HCT116 (cell line): ENCODE measurements at regions not wholly inside any gene's neighbourhood (a gene's known extent, or its start where the extent isn't known, plus 50 kb on each side); places are given as distances from the start of the nearest gene placed in this dataset.

Source experiments
- ATAC-seq: fragments of 200-7000 bp; cut with Tn5 transposase; 2 replicates; pipeline ENCODE4 v1.9.1; 2020; ENCODE audit warnings: mild to moderate bottlenecking, moderate library complexity
- BruUV-seq: library from RNA; stranded (reverse); fragments of 400-500 nt; replicated peaks from 2 replicates; lab custom pipeline; 2021; lab: Mats Ljungman, UMichigan
- CTCF ChIA-PET: fragments of 300-600 bp; sonication (Branson Sonifier 250); formaldehyde crosslinking; loops from one replicate; lab custom pipeline; 2021; ENCODE audit warnings: antibody characterized with exemption; lab: Charles Lee
- POLR2A ChIA-PET: fragments of 300-600, 350-600 bp; sonication (Branson Sonifier 250); formaldehyde crosslinking; loops from one replicate; lab custom pipeline; 2021; ENCODE audit warnings: antibody characterized with exemption; lab: Charles Lee
- RAD21 ChIA-PET, 2 experiments: fragments of 300-600 bp; sonication (Branson Sonifier 250); formaldehyde crosslinking; loops; one replicate each; lab custom pipeline; 2023; ENCODE audit warnings: low total read pairs in 2 of 2; ENCODE audit not compliant: uncharacterized antibody in 2 of 2, unreplicated experiment in 2 of 2, low non-redundant PET in 1 of 2; lab: Charles Lee
- DNase-seq: peaks from one replicate; pipeline ENCODE4 v3.0.0-alpha.2; 2010; ENCODE audit warnings: low read depth, low spot score
- H2AFZ ChIP-seq: fragments of 200-600 bp; shearing (Covaris generic), sonication (generic); 2 replicates; pipeline ENCODE4 v1.6.1; 2017; ENCODE audit warnings: low read depth, mixed run types, mixed read lengths, antibody characterized with exemption, low read length; ENCODE audit not compliant: poor library complexity, severe bottlenecking
- H3K27ac ChIP-seq: 2 replicates; pipeline ENCODE4 v1.5.1; 2012; ENCODE audit warnings: low read depth, low read length
- H3K27me3 ChIP-seq: fragments of 200-600 bp; sonication (generic); 2 replicates; pipeline ENCODE4 v1.6.1; 2016; ENCODE audit warnings: mixed run types, low read length, mixed read lengths; ENCODE audit not compliant: insufficient read depth
- H3K36me3 ChIP-seq, 2 experiments: fragments of 200-500 bp in 1 of 2; fragments of 200-600 bp in 1 of 2; sonication (Bioruptor generic) in 1 of 2; sonication (generic) in 1 of 2; 2 replicates each; pipeline versions ENCODE4 v1.5.1 to v1.6.1; 2014 to 2016; ENCODE audit warnings: low read length in 2 of 2, inconsistent platforms in 1 of 2, mixed read lengths in 1 of 2, mixed run types in 1 of 2; ENCODE audit not compliant: insufficient read depth in 2 of 2, control insufficient read depth in 1 of 2
- H3K4me1 ChIP-seq, 2 experiments: fragments of 200-600 bp in 1 of 2; sonication (generic) in 1 of 2; 2 replicates each; pipeline versions ENCODE4 v1.5.1 to v1.6.1; 2012 to 2017; ENCODE audit warnings: low read length in 2 of 2, inconsistent platforms in 1 of 2, mild to moderate bottlenecking in 1 of 2, mixed read lengths in 1 of 2, mixed run types in 1 of 2, moderate library complexity in 1 of 2; ENCODE audit not compliant: insufficient read depth in 2 of 2, control insufficient read depth in 1 of 2
- H3K4me2 ChIP-seq: fragments of 200-600 bp; sonication (generic); 2 replicates; pipeline ENCODE4 v1.6.1; 2017; ENCODE audit warnings: mixed run types, low read length, mixed read lengths
- H3K4me3 ChIP-seq, 2 experiments: fragments of 200-600 bp in 1 of 2; sonication (generic) in 1 of 2; replicated peaks in 1 of 2; 2 replicates each; pipeline ENCODE4 v1.5.1; 2011 to 2016; ENCODE audit warnings: low read length in 2 of 2, control low read depth in 1 of 2, low read depth in 1 of 2, mild to moderate bottlenecking in 1 of 2, mixed read lengths in 1 of 2, mixed run types in 1 of 2
- H3K79me2 ChIP-seq: fragments of 200-600 bp; sonication (generic); 2 replicates; pipeline ENCODE4 v1.6.1; 2017; ENCODE audit warnings: mild to moderate bottlenecking, mixed run types, low read length, moderate library complexity, mixed read lengths; ENCODE audit not compliant: insufficient read depth
- H3K9ac ChIP-seq: fragments of 200-600 bp; sonication (generic); 2 replicates; pipeline ENCODE4 v1.6.1; 2016; ENCODE audit warnings: low read length, mixed read lengths
- H3K9me2 ChIP-seq: fragments of 200-600 bp; sonication (generic), shearing (Covaris generic); 2 replicates; pipeline ENCODE4 v1.6.1; 2017; ENCODE audit warnings: mixed run types, mild to moderate bottlenecking, moderate library complexity; ENCODE audit not compliant: insufficient read depth
- H3K9me3 ChIP-seq, 2 experiments: fragments of 200-500 bp in 1 of 2; fragments of 200-600 bp in 1 of 2; sonication (Bioruptor generic) in 1 of 2; sonication (generic) in 1 of 2; 2 replicates each; pipeline ENCODE4 v1.6.1; 2014 to 2017; ENCODE audit warnings: low read length in 2 of 2, mixed read lengths in 2 of 2, inconsistent platforms in 1 of 2, low read depth in 1 of 2, mild to moderate bottlenecking in 1 of 2, mixed run types in 1 of 2, moderate library complexity in 1 of 2; ENCODE audit not compliant: control insufficient read depth in 1 of 2, insufficient read depth in 1 of 2
- H4K20me1 ChIP-seq: fragments of 200-600 bp; sonication (generic), shearing (Covaris generic); 2 replicates; pipeline ENCODE4 v1.6.1; 2017; ENCODE audit warnings: mixed run types, mild to moderate bottlenecking, moderate library complexity; ENCODE audit not compliant: insufficient read depth
- CEBPB ChIP-seq: IDR thresholded peaks from 2 replicates; pipeline ENCODE4 v1.6.1; 2012; ENCODE audit warnings: low read depth
- EZH2 ChIP-seq: fragments of 200-600 bp; sonication (generic); IDR thresholded peaks from 2 replicates; pipeline ENCODE4 v1.6.1; 2017; ENCODE audit warnings: antibody characterized with exemption, mixed run types
- EZH2phosphoT487 ChIP-seq: fragments of 200-600 bp; IDR thresholded peaks from 2 replicates; pipeline ENCODE4 v1.6.1; 2018; ENCODE audit warnings: antibody characterized with exemption, borderline replicate concordance
- FOSL1 ChIP-seq: IDR thresholded peaks from 2 replicates; pipeline ENCODE4 v1.6.1; 2012; ENCODE audit warnings: low read depth
- JUND ChIP-seq: IDR thresholded peaks from 2 replicates; pipeline ENCODE4 v1.6.1; 2012
- POLR2A ChIP-seq: IDR thresholded peaks from 2 replicates; pipeline ENCODE4 v1.7.0; 2011; ENCODE audit warnings: borderline replicate concordance; ENCODE audit not compliant: insufficient read depth, insufficient read length; ENCODE audit errors: extremely low read depth
- POLR2AphosphoS5 ChIP-seq: IDR thresholded peaks from 2 replicates; pipeline ENCODE4 v1.6.1; 2011; ENCODE audit warnings: mild to moderate bottlenecking, low read depth, low read length, moderate library complexity
- RAD21 ChIP-seq: IDR thresholded peaks from 2 replicates; pipeline ENCODE4 v1.6.1; 2012; ENCODE audit warnings: low read depth, mild to moderate bottlenecking
- SIN3A ChIP-seq: IDR thresholded peaks from 2 replicates; pipeline ENCODE4 v1.6.1; 2012; ENCODE audit warnings: low read depth
- SP1 ChIP-seq: IDR thresholded peaks from 2 replicates; pipeline ENCODE4 v1.6.1; 2012; ENCODE audit warnings: low read depth
- SRF ChIP-seq: IDR thresholded peaks from 2 replicates; pipeline ENCODE4 v1.6.1; 2012; ENCODE audit warnings: low read depth
- TCF7L2 ChIP-seq: IDR thresholded peaks from 2 replicates; pipeline ENCODE4 v1.7.0; 2011; ENCODE audit warnings: borderline replicate concordance, inconsistent platforms; ENCODE audit not compliant: insufficient read depth, insufficient read length; ENCODE audit errors: extremely low read depth
- YY1 ChIP-seq: IDR thresholded peaks from 2 replicates; pipeline ENCODE4 v1.6.1; 2011; ENCODE audit warnings: low read length, low read depth, moderate library complexity, mild to moderate bottlenecking; ENCODE audit not compliant: insufficient replicate concordance; ENCODE audit errors: extremely low read depth
- ZFX ChIP-seq: fragments of 450-650 bp; IDR thresholded peaks from 2 replicates; pipeline ENCODE4 v1.6.1; 2017
- ZNF274 ChIP-seq: fragments of 200-500 bp; sonication (Bioruptor generic); IDR thresholded peaks from 2 replicates; pipeline ENCODE4 v1.6.1; 2014; ENCODE audit warnings: mild to moderate bottlenecking, low read depth, low read length, inconsistent platforms
- intact Hi-C: fragments of 100-400 bp; cut with micrococcal nuclease; formaldehyde crosslinking; loops from 2 replicates; pipeline ENCODE4 v1.10.0; 2022
- TF ChIP-seq, protein P1 (sequence below), 3 experiments: fragments of 200-600 bp in 1 of 3; sonication (generic) in 1 of 3; IDR thresholded peaks in 2 of 3; conservative IDR thresholded peaks in 1 of 3; 2 replicates each; pipeline ENCODE4 v1.5.1; 2012 to 2017; ENCODE audit warnings: low read depth in 2 of 3, low read length in 2 of 3, antibody characterized with exemption in 1 of 3, borderline replicate concordance in 1 of 3, control low read depth in 1 of 3, mild to moderate bottlenecking in 1 of 3, mixed read lengths in 1 of 3, mixed run types in 1 of 3, moderate library complexity in 1 of 3; ENCODE audit not compliant: insufficient read depth in 1 of 3
- TF ChIP-seq, protein P2 (sequence below): IDR thresholded peaks from 2 replicates; pipeline ENCODE4 v1.6.1; 2011; ENCODE audit warnings: mild to moderate bottlenecking, low read length, moderate library complexity; ENCODE audit not compliant: insufficient replicate concordance; ENCODE audit errors: extremely low read depth
- TF ChIP-seq, protein P3 (sequence below): IDR thresholded peaks from 2 replicates; pipeline ENCODE4 v1.6.1; 2012; ENCODE audit warnings: low read depth
- TF ChIP-seq, protein P4 (sequence below): IDR thresholded peaks from 2 replicates; pipeline ENCODE4 v1.6.1; 2012

DNA sequence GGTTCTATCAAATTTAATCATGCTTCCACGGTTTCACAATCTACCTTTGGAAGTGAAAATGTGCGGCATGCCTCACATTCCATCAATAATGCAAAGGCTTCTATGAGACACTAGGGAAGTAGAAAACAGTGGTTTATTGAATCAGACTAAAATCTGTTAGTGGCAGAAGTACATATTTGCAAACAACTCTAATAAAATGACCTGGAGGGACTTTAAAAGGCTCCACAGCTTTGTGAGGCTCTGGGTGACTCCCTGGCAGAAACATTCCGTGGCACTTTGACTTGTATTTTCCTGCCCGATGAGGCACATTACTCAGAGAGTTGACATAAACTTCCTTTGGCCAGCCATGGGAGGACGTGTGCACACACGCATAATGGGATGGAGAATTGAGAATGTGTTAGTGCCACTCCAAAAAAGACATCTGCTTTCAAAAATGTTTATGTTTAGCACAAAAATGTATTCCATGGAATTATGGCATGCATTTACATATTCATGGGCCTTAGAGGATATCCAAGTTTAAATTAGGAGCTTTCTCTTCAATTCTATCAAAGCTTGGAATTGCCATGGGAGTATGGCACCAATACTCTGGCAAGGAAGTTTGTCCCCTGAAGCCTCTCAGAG lies 60.0 kb upstream of the SSX2IP start:
- H2AFZ ChIP-seq: no peak overlapping the region
- POLR2A ChIA-PET: no interaction called here
- RAD21 ChIA-PET: no interaction called here

More for the DNA sequence above, 60.0 kb upstream of the SSX2IP start:
- no peak overlapping the region for H3K27ac ChIP-seq
- CTCF ChIA-PET: interaction anchor here (1.4 kb wide), 1 partner anchor 26 kb away, joined by 3 read pairs; no protein-coding TSS in a partner anchor
- H3K27me3 ChIP-seq: no peaks in the 10 kb centered on the region
- no TSS peak for BruUV-seq
- H3K4me1 ChIP-seq: 0 out of 4 replicates have a peak, but pooled peaks cover 0 to 4% of the 10 kb centered on the region in 2 experiments
- TF ChIP-seq, protein P1, sequence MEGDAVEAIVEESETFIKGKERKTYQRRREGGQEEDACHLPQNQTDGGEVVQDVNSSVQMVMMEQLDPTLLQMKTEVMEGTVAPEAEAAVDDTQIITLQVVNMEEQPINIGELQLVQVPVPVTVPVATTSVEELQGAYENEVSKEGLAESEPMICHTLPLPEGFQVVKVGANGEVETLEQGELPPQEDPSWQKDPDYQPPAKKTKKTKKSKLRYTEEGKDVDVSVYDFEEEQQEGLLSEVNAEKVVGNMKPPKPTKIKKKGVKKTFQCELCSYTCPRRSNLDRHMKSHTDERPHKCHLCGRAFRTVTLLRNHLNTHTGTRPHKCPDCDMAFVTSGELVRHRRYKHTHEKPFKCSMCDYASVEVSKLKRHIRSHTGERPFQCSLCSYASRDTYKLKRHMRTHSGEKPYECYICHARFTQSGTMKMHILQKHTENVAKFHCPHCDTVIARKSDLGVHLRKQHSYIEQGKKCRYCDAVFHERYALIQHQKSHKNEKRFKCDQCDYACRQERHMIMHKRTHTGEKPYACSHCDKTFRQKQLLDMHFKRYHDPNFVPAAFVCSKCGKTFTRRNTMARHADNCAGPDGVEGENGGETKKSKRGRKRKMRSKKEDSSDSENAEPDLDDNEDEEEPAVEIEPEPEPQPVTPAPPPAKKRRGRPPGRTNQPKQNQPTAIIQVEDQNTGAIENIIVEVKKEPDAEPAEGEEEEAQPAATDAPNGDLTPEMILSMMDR (IDR thresholded peaks at IDR 0.05 in 2 of 3, conservative IDR thresholded peaks at IDR 0.05 in 1 of 3; ENCODE audit: borderline replicate concordance in 1 of 3, insufficient read depth in 1 of 3, low read depth in 2 of 3, low read length in 2 of 3): no peak
- TF ChIP-seq CEBPB: no peak
- no peak for TF ChIP-seq SRF
- TF ChIP-seq EZH2: no peak
- no peak for TF ChIP-seq ZNF274
- TF ChIP-seq ZFX: no peak
- TF ChIP-seq RAD21: no peak
- no peak for TF ChIP-seq POLR2AphosphoS5
- TF ChIP-seq SIN3A: no peak
- TF ChIP-seq, protein P2, sequence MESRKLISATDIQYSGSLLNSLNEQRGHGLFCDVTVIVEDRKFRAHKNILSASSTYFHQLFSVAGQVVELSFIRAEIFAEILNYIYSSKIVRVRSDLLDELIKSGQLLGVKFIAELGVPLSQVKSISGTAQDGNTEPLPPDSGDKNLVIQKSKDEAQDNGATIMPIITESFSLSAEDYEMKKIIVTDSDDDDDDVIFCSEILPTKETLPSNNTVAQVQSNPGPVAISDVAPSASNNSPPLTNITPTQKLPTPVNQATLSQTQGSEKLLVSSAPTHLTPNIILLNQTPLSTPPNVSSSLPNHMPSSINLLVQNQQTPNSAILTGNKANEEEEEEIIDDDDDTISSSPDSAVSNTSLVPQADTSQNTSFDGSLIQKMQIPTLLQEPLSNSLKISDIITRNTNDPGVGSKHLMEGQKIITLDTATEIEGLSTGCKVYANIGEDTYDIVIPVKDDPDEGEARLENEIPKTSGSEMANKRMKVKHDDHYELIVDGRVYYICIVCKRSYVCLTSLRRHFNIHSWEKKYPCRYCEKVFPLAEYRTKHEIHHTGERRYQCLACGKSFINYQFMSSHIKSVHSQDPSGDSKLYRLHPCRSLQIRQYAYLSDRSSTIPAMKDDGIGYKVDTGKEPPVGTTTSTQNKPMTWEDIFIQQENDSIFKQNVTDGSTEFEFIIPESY: no peak
- TF ChIP-seq, protein P3, sequence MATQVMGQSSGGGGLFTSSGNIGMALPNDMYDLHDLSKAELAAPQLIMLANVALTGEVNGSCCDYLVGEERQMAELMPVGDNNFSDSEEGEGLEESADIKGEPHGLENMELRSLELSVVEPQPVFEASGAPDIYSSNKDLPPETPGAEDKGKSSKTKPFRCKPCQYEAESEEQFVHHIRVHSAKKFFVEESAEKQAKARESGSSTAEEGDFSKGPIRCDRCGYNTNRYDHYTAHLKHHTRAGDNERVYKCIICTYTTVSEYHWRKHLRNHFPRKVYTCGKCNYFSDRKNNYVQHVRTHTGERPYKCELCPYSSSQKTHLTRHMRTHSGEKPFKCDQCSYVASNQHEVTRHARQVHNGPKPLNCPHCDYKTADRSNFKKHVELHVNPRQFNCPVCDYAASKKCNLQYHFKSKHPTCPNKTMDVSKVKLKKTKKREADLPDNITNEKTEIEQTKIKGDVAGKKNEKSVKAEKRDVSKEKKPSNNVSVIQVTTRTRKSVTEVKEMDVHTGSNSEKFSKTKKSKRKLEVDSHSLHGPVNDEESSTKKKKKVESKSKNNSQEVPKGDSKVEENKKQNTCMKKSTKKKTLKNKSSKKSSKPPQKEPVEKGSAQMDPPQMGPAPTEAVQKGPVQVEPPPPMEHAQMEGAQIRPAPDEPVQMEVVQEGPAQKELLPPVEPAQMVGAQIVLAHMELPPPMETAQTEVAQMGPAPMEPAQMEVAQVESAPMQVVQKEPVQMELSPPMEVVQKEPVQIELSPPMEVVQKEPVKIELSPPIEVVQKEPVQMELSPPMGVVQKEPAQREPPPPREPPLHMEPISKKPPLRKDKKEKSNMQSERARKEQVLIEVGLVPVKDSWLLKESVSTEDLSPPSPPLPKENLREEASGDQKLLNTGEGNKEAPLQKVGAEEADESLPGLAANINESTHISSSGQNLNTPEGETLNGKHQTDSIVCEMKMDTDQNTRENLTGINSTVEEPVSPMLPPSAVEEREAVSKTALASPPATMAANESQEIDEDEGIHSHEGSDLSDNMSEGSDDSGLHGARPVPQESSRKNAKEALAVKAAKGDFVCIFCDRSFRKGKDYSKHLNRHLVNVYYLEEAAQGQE: no peak
- no peak for TF ChIP-seq YY1
- TF ChIP-seq POLR2A: no peak
- TF ChIP-seq, protein P4, sequence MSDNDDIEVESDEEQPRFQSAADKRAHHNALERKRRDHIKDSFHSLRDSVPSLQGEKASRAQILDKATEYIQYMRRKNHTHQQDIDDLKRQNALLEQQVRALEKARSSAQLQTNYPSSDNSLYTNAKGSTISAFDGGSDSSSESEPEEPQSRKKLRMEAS: no peak
- no peak for TF ChIP-seq FOSL1
- TF ChIP-seq EZH2phosphoT487: no peak
- TF ChIP-seq JUND: no peak
- TF ChIP-seq SP1: no peak
- TF ChIP-seq TCF7L2: no peak
- H3K4me2 ChIP-seq: no peak overlapping the region
- H3K9ac ChIP-seq: no peak overlapping the region
- DNase-seq (no peak), ATAC-seq (no peak)
- H3K9me3 ChIP-seq: no peaks in the 10 kb centered on the region
- intact Hi-C loops: loop anchor here (5.0 to 10.0 kb wide), 5 partner anchors 83 to 843 kb away; no protein-coding TSS in a partner anchor
- H3K36me3 ChIP-seq: no peaks in the 10 kb centered on the region
- H4K20me1 ChIP-seq: no peaks in the 10 kb centered on the region
- no peak overlapping the region for H3K4me3 ChIP-seq
- no peaks in the 10 kb centered on the region for H3K9me2 ChIP-seq
- no peaks in the 10 kb centered on the region for H3K79me2 ChIP-seq
